CD4-positive, alpha-beta T cell treated with Interleukin-2 at 100 ng/mL for 4 hours (primary cell): ENCODE measurements at regions not wholly inside any gene's neighbourhood (a gene's known extent, or its start where the extent isn't known, plus 50 kb on each side); places are given as distances from the start of the nearest gene placed in this dataset.

Experiments
- DNase-seq: peaks from one replicate; pipeline ENCODE4 v3.0.0-alpha.2; 2020; ENCODE audit warnings: low spot score

DNA sequence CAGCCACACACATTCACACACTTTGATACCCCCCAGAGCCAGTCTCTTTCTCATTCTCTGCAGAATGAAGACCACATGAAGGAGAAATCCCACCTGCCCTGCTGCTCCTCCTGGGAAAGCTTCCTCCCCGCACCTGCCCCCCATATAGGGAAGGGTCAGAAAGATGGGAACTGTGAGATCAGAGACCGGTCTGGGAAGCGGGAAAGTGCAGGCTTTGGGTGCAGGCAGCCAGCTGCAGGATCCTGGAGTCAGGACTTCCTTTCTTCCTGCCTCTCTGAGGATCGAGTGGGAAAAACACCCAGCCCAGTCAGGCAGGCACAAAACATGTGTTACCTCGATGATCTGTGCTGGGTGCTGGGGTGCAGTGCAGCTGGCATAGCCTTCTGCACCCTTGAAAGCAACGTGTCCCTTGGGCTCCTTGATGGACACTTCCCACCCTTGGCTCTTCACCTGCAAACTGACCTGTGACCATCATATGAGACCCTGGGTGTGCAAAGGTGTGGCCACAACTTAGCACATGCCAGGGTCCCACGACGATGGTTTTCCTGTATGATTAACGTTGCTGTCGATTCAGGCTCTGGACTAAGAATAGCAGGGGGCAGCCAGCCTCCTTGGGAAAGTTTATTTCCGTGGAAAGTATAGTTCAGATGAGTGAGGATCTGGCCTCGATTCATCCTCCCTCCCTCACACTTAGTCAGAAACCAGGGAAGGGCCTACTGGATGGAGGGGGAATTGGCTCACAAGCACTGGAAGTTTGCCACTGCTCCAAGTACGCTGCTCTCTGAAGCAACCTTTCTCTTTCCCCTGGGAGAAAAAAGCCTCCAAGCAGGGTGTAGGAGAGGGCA is 105.4 kb upstream of the MED13L start:
- DNase-seq: no peak

GRCh38 chr12:116384175-116384574 is 106.7 kb upstream of the MED13L start:
- DNase-seq: no peak

DNA sequence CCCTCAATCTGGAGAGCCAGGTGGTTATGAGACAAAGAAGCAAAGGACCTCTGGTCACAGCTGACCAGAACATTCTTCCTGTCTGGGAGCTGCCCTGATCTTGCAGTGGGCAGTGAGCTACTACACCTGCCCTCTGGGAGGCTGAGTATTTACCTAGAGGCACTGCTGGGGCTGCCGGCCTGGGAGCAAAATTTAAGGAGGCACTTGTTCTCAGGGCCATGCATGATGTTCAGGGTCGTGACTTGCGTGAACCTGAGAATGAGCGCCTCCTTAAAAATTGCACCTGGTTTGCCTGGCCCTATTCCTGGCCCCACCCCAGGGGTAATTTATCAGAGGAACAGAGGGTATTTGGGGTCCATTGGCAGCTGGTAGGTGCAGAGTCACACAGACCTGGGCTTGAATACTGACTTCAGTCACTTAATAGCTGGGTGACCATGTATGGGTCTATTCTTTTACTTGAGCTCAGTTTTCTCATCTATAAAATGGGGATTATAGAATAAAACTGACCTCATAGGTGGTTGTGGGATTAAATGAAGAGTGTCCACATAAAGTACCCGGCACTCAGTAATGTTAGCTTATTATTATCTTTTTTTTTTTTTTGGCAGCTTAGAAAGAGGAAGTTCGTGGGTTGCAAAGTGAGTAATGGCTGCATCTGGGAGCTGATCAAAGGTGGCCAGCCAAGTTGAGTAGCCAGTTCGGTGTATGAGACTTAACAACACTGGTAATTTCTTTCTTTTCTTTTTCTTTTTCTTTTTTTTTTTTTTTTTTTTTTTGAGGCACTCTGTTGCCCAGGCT is 107.4 kb upstream of the MED13L start:
- no peak for DNase-seq

- no peak for DNase-seq
Measured at GRCh38 chr12:116385486-116386217, 108.2 kb upstream of the MED13L start.

- DNase-seq: no peak
Measured at GRCh38 chr12:116389326-116389725, 111.8 kb upstream of the MED13L start.

DNA sequence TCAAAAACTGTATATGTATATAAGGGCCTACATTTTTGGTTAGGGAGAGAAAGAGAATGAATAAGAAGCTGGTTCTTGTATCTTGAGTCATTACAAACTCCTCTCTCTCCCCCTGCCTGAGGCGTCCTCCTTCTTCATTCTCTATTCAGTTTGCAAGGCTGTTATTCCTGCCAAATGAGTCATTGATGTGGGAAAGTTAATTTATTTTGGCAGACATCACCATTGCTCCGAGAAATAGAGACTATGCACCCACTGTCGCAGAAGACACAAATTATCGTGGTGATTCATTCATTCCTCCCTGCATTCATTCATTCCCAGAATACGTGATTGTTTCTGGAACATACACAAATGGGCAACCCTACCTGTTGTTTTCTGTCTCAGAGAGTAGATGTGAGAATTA is 112.5 kb upstream of the MED13L start:
- DNase-seq: no peak

- no peak for DNase-seq
Measured at GRCh38 chr12:116390401-116391335, 113.2 kb upstream of the MED13L start.

DNA sequence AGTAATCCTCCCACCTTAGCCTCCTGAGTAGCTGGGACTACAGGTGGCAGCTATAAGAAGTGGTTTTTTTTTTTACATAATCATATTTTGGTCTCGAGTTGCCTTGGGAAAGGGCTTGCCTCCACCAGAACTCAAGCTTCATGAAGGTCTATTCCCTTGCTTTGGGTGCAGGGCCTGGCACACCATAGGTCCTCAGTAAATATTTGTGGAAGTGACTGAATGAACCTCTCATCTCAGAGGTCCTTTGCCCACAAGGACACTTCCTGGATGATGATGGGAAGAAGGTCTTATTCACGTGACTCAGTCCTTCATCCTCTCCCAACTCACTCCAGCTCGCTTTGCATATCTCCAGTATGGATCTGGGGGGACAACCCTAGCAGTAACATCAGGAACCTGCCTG is 114.0 kb upstream of the MED13L start:
- DNase-seq: no peak

GRCh38 chr12:116392061-116392460 is 114.6 kb upstream of the MED13L start:
- DNase-seq: no peak

GRCh38 chr12:116393255-116393654 is 115.8 kb upstream of the MED13L start:
- DNase-seq: no peak

GRCh38 chr12:116393859-116394650 is 116.6 kb upstream of the MED13L start:
- DNase-seq: no peak

DNA sequence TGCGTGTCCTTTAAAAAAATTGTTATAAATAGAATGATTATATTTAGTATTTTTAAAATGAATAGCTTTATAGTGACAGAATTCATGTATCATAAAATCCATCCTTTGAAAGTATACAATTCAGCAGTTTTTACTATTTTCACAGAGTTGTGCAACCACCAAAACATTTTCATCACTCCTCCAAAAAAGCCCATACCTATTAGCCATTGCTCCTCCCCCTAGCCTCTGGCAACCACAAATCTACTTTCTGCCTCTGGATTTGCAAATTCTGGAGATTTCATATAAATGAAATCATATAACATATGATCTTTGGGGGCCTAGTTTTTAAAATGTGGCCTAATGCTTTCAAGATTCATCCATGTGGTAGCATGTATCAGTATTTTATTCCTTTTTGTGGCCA is 117.9 kb upstream of the MED13L start:
- DNase-seq: no peak

DNA sequence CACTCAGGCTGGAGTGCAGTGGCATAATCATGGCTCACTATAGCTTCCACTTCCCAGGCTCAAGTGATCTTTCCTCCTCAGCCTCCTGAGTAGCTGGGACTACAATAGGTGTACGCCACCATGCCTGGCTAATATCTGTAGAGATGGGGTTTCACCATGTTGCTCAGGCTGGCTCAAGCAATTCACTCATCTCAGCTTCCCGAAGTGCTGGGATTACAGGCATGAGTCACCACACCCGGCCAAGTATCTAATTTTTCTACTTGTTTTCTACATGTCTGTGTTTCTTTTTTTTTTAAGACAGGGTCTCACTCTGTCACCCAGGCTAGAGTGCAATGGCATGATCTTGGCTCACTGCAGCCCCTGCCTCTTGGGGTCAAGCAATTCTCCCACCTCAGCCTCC is 119.7 kb upstream of the MED13L start:
- no peak for DNase-seq

DNA sequence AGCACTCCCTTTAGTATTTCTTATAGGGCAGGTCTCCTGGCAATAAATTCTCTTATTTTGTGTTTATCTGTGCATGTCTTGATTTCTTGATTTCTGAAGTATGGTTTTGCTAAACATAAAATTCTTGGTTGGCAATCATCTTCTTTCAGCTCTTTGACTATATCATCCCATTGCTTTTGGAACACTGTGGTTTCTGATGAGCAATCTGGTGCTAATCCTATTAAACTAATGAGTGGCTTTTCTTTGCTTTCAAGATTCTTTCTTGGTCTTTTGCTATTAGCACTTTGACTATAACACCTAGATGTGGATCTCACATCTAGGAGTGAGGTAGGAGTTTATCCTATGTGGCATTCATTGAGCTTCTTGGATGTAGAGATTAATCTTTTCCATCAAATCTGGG is 120.7 kb upstream of the MED13L start:
- no peak for DNase-seq

- DNase-seq: no peak
Measured at GRCh38 chr12:116399055-116399454, 121.6 kb upstream of the MED13L start.

GRCh38 chr12:116400636-116401372 is 123.3 kb upstream of the MED13L start:
- DNase-seq: no peak

DNA sequence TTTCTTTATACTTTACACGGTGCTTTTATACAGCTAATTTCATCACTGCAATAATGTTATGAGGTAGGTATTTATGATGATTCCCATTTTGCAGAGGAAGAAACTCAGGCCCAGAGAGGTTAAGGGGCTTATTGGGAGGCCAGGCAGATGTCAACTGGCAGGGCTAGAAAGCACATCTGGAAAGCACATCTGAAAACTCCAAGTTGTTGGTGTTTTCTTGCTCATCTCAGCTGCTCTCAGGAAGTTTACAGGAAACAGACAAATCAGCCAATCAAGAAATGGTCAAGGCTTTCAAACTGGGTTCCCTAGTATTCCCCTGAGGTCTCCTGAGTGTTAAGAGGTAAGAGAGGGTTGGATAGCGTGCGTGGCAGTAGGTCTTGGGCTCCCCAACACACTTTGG is 124.1 kb upstream of the MED13L start:
- DNase-seq: no peak

- no peak for DNase-seq
Measured at GRCh38 chr12:116402163-116402939, 124.9 kb upstream of the MED13L start.

DNA sequence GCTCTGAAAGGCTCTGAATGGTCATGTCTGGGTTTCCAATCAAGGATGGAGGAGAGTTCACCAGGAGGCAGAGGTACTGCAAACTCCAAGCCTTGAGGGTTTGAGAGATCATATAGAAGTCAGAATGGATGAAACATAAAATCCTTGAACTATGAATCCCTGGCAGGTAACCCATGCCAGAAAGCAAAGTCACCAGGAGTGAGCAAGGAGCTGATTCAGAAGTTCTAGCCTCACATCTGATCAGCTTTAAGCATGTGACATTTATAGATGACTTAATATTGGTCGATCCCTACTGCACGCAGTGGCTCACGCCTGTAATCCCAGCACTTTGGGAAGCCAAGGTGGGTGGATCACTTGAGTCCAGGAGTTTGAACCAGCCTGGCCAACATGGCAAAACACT is 126.1 kb upstream of the MED13L start:
- DNase-seq: no peak
